ENCODE measurements at regions not wholly inside any gene's neighbourhood (a gene's known extent, or its start where the extent isn't known, plus 50 kb on each side); places are given as distances from the start of the nearest gene placed in this dataset.

DNA sequence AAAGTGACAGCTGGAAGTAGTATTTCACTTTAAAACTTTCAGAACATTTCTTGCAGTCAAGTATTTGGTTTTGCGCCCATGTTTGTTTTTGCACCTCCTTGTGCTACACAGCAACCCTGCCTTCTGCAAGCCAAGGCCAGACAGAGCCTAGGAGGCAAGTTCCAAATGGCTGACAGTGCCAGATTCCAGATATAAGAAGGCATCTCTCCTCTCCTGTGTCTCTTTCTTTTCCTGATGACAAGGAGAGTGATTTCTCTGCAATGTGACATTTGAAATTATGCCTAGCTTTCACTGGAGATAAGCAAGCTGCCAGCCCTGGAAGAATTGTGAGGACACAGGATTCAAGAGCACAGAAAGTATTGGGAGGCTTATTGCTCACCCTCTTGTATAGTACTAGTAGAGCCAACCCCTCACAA is 149.1 kb upstream of the TENT5A start:
- H3K27ac ChIP-seq, result peak overlapping the region; percentile 12 to 36
- intact Hi-C loops (cut with DNase I; ENCODE audit: low total_unique reads), result no loop called here
- no peaks in the 10 kb centered on the region for H3K36me3 ChIP-seq
- H3K9me3 ChIP-seq, result no peaks in the 10 kb centered on the region
- H3K4me1 ChIP-seq, result peaks cover 0 to 7% of the 10 kb centered on the region in 2 donors
- DNase-seq, result peak in 1 of 2 donors; percentile 57
- TF ChIP-seq CTCF (IDR thresholded peaks at IDR 0.05) (no peak), POLR2A (IDR thresholded peaks at IDR 0.05) (no peak)
- no peaks in the 10 kb centered on the region for H3K27me3 ChIP-seq
- no peak overlapping the region for H3K4me3 ChIP-seq

DNA sequence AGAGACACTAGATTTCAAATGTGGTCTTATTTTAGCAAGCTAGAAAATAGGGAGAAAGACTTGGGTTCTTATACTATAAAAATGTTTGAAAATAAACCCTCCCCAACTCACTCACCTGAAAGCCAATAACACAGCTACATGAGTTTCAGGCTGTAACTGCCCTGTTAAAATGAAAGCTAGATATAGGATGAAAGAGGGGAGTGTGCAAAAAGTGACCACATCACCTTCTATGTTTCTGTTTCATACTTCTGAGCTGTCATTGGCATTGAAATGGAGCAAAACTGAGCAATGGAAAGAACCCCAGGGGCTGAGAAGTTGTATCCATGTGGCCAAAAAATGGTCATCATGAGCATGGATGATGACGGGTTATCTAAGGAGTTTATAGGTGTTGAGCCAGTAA is 148.1 kb upstream of the TENT5A start:
- Histone ChIP-seq H3K36me3 (no peaks in the 10 kb centered on the region), H3K27me3 (no peaks in the 10 kb centered on the region), H3K4me1 (peaks cover 0 to 7% of the 10 kb centered on the region in 2 donors), H3K9me3 (no peaks in the 10 kb centered on the region), H3K27ac (no peak overlapping the region), H3K4me3 (no peak overlapping the region)
- intact Hi-C loops (cut with DNase I; ENCODE audit: low total_unique reads), result no loop called here
- no peak for TF ChIP-seq CTCF (IDR thresholded peaks at IDR 0.05)
- TF ChIP-seq POLR2A (IDR thresholded peaks at IDR 0.05), result no peak
- DNase-seq, result no peak

GRCh38 chr6:81897793-81898192 is 145.3 kb upstream of the TENT5A start:
- no peaks in the 10 kb centered on the region for H3K27me3 ChIP-seq
- no peak overlapping the region for H3K27ac ChIP-seq
- DNase-seq, result no peak
- intact Hi-C loops (cut with DNase I; ENCODE audit: low total_unique reads), result no loop called here
- no peaks in the 10 kb centered on the region for H3K36me3 ChIP-seq
- no peak overlapping the region for H3K4me3 ChIP-seq
- no peak for TF ChIP-seq CTCF (IDR thresholded peaks at IDR 0.05)
- no peak for TF ChIP-seq POLR2A (IDR thresholded peaks at IDR 0.05)
- H3K9me3 ChIP-seq, result no peaks in the 10 kb centered on the region
- peaks cover 0 to 7% of the 10 kb centered on the region in 2 donors for H3K4me1 ChIP-seq

GRCh38 chr6:81896525-81897503 is 144.3 kb upstream of the TENT5A start:
- intact Hi-C loops (cut with DNase I; ENCODE audit: low total_unique reads), result no loop called here
- H3K4me3 ChIP-seq, result no peak overlapping the region
- no peaks in the 10 kb centered on the region for H3K27me3 ChIP-seq
- TF ChIP-seq POLR2A (IDR thresholded peaks at IDR 0.05), result no peak
- no peak for TF ChIP-seq CTCF (IDR thresholded peaks at IDR 0.05)
- H3K36me3 ChIP-seq, result no peaks in the 10 kb centered on the region
- no peak for DNase-seq
- H3K27ac ChIP-seq, result peak overlapping the region in 1 of 2 donors; percentile 54
- H3K4me1 ChIP-seq, result peaks cover 0 to 7% of the 10 kb centered on the region in 2 donors
- H3K9me3 ChIP-seq, result no peaks in the 10 kb centered on the region

GRCh38 chr6:81895511-81896185 is 143.2 kb upstream of the TENT5A start:
- Histone ChIP-seq H3K27me3 (no peaks in the 10 kb centered on the region), H3K27ac (peak overlapping the region; percentile 54 to 59), H3K36me3 (no peaks in the 10 kb centered on the region), H3K4me3 (no peak overlapping the region), H3K4me1 (peaks cover 0 to 7% of the 10 kb centered on the region in 2 donors), H3K9me3 (no peaks in the 10 kb centered on the region)
- TF ChIP-seq CTCF (IDR thresholded peaks at IDR 0.05) (no peak), POLR2A (IDR thresholded peaks at IDR 0.05) (no peak)
- intact Hi-C loops (cut with DNase I; ENCODE audit: low total_unique reads), result no loop called here
- DNase-seq, result no peak
